Midbrain (tissue), 1 donor: ENCODE measurements at regions not wholly inside any gene's neighbourhood (a gene's known extent, or its start where the extent isn't known, plus 50 kb on each side); places are given as distances from the start of the nearest gene placed in this dataset.

Source experiments
- DNase-seq: peaks from one replicate; lab custom pipeline; 2025; lab: John Stamatoyannopoulos, UW

GRCh38 chr2:183214680-183215079 is 90.4 kb downstream of the NUP35 start:
- no peak for DNase-seq

GRCh38 chr2:183215917-183216316 is 91.7 kb downstream of the NUP35 start:
- DNase-seq, result no peak

- DNase-seq, result no peak
Observed at GRCh38 chr2:183219888-183220287, 95.6 kb downstream of the NUP35 start.

- DNase-seq, result no peak
Observed at GRCh38 chr2:183222751-183223150, 98.5 kb downstream of the NUP35 start.

GRCh38 chr2:183224948-183225347 is 100.7 kb downstream of the NUP35 start:
- no peak for DNase-seq

- no peak for DNase-seq
Observed at GRCh38 chr2:183227176-183227575, 102.9 kb downstream of the NUP35 start.

GRCh38 chr2:183229386-183229785 is 105.1 kb downstream of the NUP35 start:
- DNase-seq, result no peak

GRCh38 chr2:183232161-183232865 is 108.1 kb downstream of the NUP35 start:
- no peak for DNase-seq

- peak; percentile 31 for DNase-seq
Observed at GRCh38 chr2:183242937-183243336, 118.7 kb downstream of the NUP35 start.

- no peak for DNase-seq
Observed at GRCh38 chr2:183243758-183244157, 119.5 kb downstream of the NUP35 start.

GRCh38 chr2:183244300-183244844 is 120.1 kb downstream of the NUP35 start:
- DNase-seq, result no peak

- DNase-seq, result peak; percentile 19
Observed at GRCh38 chr2:183248866-183249567, 124.8 kb downstream of the NUP35 start.

GRCh38 chr2:183250061-183250460 is 125.8 kb downstream of the NUP35 start:
- no peak for DNase-seq

GRCh38 chr2:183250472-183250871 is 126.2 kb downstream of the NUP35 start:
- no peak for DNase-seq

GRCh38 chr2:183253441-183254130 is 129.3 kb downstream of the NUP35 start:
- DNase-seq, result no peak

GRCh38 chr2:183255411-183255810 is 131.2 kb downstream of the NUP35 start:
- DNase-seq, result no peak

GRCh38 chr2:183259921-183260320 is 135.7 kb downstream of the NUP35 start:
- DNase-seq, result no peak

GRCh38 chr2:183260527-183260926 is 136.3 kb downstream of the NUP35 start:
- no peak for DNase-seq

- DNase-seq, result no peak
Observed at GRCh38 chr2:183264890-183265535, 140.8 kb downstream of the NUP35 start.

- no peak for DNase-seq
Observed at GRCh38 chr2:183267148-183267827, 143.0 kb downstream of the NUP35 start.

- DNase-seq, result no peak
Observed at GRCh38 chr2:183269956-183270355, 145.7 kb downstream of the NUP35 start.

GRCh38 chr2:183283209-183283608 is 159.0 kb downstream of the NUP35 start:
- DNase-seq, result no peak
